GM21526 (cell line): ENCODE measurements at regions not wholly inside any gene's neighbourhood (a gene's known extent, or its start where the extent isn't known, plus 50 kb on each side); places are given as distances from the start of the nearest gene placed in this dataset.

Source experiments
- ATAC-seq: cut with Tn5 transposase; IDR thresholded peaks from one replicate; pipeline ENCODE4 v1.9.1; 2021; ENCODE audit warnings: moderate library complexity; ENCODE audit not compliant: unreplicated experiment, low FRiP score

GRCh38 chr9:27625751-27626150, 52.5 kb upstream of the C9orf72 start:
- no peak for ATAC-seq

- ATAC-seq = no peak
Measured at GRCh38 chr9:27626244-27627187, 53.2 kb upstream of the C9orf72 start.

GRCh38 chr9:27627188-27627564, 53.9 kb upstream of the C9orf72 start:
- ATAC-seq = no peak

- no peak for ATAC-seq
Measured at GRCh38 chr9:27628311-27628710, 55.0 kb upstream of the C9orf72 start.

GRCh38 chr9:27629425-27629824, 56.1 kb upstream of the C9orf72 start:
- no peak for ATAC-seq

GRCh38 chr9:27632254-27632653, 59.0 kb upstream of the C9orf72 start:
- no peak for ATAC-seq

GRCh38 chr9:27633764-27634163, 60.5 kb upstream of the C9orf72 start:
- no peak for ATAC-seq

GRCh38 chr9:27634879-27635278, 61.6 kb upstream of the C9orf72 start:
- no peak for ATAC-seq

- no peak for ATAC-seq
Measured at GRCh38 chr9:27638716-27639115, 65.4 kb upstream of the C9orf72 start.

GRCh38 chr9:27645161-27645840, 72.0 kb upstream of the C9orf72 start:
- ATAC-seq = no peak

GRCh38 chr9:27653246-27653645, 80.0 kb upstream of the C9orf72 start:
- ATAC-seq = no peak

- no peak for ATAC-seq
Measured at GRCh38 chr9:27653957-27654356, 80.7 kb upstream of the C9orf72 start.

GRCh38 chr9:27654629-27655285, 81.5 kb upstream of the C9orf72 start:
- ATAC-seq = no peak

GRCh38 chr9:27655441-27655840, 82.2 kb upstream of the C9orf72 start:
- no peak for ATAC-seq

- ATAC-seq = no peak
Measured at GRCh38 chr9:27659001-27659400, 85.7 kb upstream of the C9orf72 start.

- ATAC-seq = no peak
Measured at GRCh38 chr9:27659571-27659970, 86.3 kb upstream of the C9orf72 start.

GRCh38 chr9:27660148-27660547, 86.9 kb upstream of the C9orf72 start:
- no peak for ATAC-seq

- ATAC-seq = no peak
Measured at GRCh38 chr9:27663526-27663925, 90.2 kb upstream of the C9orf72 start.

GRCh38 chr9:27664121-27664779, 91.0 kb upstream of the C9orf72 start:
- no peak for ATAC-seq

- no peak for ATAC-seq
Measured at GRCh38 chr9:27665136-27665535, 91.9 kb upstream of the C9orf72 start.

GRCh38 chr9:27668280-27668679, 95.0 kb upstream of the C9orf72 start:
- ATAC-seq = no peak
